ENCODE measurements at regions not wholly inside any gene's neighbourhood (a gene's known extent, or its start where the extent isn't known, plus 50 kb on each side); places are given as distances from the start of the nearest gene placed in this dataset.

DNA sequence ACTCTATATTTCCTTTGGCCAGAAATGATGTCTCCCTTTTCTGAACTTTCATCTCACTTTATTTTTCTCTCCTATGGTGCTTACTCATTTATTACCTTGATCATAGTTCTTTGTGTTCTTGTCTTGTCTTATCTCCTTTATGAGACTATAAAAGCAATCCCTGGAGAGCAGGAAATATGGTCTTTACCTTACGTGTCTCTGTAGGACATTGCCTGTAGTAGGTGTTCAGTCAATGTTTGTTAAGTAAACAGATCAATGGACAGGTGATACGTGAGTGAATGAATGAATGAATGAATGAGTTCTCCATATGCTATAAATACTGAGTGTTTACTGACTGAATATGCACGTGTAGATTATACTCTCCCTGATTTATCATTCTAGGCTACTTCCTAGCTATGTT is 193.7 kb upstream of the HMGA2 start:
- no peak for DNase-seq

DNA sequence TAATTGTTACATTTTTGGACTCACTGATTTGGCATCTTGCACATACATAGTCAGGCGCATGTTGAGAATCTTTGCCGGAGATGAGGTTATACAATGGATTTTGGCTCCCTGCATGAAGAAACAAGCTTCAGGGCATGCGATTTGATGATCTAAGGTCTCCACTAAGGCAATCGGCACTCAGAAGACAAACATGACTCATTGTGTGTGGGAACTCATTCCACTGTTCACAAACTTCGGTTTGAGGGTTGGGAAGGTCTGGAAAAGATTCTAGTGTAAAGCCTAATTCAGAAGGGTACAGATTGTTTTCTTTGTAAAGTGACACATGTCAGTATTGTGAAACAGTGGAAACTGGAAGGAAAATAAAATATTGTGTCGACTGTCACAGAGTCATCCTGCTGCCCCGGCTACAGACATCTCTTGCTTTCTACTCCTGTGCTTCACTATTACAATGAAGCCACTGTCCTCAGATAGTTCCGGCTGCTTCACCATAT is 192.6 kb upstream of the HMGA2 start:
- DNase-seq = no peak

DNA sequence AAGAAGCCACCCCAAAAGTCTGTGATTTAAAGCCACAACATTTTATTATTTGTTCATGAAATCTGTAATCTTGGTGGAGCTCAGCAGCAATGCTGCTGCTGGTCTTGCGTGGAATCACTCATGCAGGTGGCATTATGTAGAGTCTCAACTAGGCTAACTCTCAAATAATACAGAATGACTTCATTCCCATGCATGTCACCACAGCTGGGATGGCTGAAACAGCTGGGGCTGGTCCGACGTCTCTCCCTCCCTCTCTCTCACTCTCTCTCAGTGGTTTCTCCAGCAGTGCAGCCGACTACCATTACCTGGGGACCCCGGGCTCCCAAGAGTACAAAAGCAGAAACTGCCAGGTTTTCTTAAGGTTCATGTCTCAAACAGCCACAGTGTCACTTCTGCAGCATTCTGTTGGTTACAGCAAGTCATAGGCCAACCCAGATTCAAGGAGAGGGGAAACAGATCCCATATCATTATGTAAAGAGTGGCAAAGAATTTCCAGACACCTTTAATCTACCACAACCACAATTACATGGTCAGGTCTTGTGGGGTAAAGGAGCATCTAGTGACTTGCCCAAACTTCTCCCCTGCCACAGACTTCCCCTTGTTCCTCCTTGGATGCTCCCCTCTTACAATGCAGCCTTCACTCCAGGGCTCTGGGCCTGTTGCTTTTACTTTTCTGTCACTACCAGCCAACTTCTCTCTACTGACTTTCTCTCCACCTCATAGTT is 192.0 kb upstream of the HMGA2 start:
- DNase-seq = no peak

DNA sequence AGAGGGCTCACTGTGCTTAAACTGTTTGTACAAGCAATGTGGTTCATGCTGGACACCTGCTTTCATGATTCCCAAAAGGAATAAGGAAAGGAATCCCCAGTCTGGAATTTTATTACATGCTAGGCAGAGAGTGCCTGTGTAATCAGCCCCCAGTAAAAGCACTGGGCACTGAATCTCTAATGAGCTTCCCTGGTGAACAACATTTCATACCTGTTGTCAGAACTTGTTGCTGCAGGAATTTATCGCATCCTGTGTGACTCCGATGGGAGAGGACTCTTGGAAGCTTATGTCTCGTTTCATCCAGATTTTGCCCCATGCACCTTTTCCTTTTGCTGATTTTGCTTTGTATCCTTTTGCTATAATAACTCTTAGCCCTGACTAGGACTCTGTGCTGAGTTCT is 190.2 kb upstream of the HMGA2 start:
- no peak for DNase-seq

DNA sequence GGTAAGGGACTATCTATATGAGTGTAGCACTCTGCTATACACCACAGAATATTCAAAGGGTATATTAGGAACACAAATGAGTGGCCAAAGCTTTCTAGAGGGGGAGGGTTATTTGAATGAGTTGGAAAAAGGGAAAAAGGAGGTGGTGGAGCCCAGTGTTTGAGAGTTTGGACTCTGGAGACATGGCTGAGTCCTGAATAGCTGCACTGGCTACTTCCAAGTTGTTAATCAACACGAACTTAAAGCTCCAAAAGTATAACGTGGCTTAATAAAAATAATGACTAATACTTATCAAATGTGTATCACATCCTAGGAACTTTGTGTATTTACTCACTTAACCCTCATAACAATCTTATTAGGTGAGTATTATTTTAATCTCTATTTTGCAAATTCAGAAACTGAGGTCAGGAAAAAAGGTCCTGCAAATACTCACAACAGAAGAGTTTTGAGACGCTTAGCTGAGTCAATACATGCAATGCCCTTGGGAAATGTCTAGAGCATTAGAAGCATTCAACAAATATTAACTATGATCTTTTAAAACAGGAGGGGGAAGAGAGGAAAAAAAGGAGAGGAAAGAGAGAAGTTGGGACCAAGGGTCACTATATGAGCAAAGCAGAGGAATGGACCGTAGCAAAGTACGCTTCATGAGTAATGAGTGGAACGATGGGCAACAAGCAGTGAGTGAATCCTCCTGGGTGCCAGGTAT is 189.5 kb upstream of the HMGA2 start:
- DNase-seq = no peak

DNA sequence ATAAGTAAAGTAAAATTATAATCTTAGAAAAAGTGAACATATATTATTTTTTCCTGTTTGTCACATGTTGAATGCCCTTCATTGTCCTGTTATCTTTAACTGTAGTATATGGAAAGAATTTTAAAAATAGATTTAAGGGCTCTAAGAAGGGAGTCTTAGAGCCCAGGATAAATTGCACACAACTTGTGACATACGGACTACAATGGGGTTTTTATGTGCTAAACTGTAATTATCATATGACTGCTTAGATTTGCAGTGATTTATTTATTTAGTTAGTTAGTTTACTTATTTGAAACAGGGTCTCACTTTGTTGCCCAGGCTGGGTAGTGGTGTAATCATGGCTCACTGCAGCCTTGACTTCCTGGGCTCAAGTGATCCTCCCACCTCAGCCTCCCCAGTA is 187.8 kb upstream of the HMGA2 start:
- DNase-seq = no peak

DNA sequence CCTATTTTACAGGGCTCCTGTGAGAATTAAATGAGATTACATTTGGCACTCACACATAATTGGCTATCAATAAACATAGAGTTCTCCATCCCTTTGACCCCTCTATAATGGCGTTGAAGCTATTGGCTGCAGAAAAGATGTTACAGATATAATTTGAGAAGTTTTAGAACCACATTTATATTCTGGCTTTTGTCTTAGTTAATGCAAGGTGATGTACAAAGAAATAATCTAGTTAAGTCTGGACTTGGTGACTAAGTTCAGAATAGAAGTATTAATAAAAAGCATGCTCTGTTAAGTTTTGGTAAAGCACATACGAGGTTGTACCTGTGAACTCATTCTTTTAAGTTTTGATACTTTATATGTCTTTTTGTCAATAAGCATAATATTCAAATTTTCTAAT is 187.1 kb upstream of the HMGA2 start:
- DNase-seq = no peak

DNA sequence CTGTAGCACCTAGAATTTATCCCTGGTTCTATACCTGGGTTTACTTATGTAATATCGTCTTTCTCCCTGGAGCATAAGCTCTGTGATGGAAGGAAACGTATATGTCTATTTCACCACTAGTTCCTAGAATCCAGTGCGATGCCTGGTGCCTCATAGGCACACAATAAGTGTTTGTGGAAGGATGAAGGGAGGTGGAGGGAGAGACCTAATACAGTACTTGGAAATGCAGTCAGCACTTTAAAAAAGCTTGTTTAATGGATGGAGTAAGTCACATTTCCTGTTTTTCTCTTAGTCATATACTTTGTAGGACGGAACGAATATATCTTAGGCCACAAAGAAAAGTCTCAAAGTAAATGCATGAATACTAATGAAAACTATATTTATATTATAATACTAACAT is 186.5 kb upstream of the HMGA2 start:
- no peak for DNase-seq

DNA sequence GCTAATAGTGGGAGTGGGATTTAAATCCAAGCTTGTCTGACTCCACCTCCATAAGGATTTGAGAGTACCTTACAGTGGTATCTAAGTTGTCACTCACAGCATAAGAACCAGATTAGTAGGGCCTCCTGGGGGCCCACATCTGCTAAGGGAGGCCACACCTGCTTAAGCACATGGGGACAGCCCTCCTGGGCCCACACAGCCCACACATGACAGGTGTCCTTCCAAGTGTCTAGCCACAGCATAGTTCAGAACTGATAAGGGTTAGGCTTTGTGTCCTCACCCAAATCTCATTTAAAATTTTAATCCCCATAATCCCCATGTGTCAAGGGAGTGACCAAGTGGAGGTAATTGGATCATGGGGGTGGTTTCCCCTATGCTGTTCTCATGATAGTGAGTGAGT is 186.0 kb upstream of the HMGA2 start:
- DNase-seq = no peak

DNA sequence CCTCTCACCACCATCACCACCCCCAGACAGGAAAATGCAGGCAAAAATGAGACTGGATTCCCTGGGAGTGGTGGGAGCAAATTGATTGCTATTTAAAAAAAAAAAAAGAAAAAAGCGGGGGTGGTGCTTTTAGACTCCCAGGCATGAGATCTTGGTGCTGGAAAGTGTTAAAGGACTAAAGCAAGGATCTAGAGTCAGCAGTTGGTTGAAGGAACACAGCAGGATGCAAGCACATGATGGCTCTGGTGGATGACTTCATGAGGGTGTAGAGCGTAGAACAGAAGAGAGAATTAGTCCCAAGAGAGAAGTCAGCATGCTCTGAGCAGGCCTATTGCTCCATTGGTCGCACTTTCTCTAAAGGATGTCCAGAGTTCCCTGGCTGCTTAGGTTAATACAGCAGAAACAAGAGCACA is 183.8 kb upstream of the HMGA2 start:
- DNase-seq = no peak

DNA sequence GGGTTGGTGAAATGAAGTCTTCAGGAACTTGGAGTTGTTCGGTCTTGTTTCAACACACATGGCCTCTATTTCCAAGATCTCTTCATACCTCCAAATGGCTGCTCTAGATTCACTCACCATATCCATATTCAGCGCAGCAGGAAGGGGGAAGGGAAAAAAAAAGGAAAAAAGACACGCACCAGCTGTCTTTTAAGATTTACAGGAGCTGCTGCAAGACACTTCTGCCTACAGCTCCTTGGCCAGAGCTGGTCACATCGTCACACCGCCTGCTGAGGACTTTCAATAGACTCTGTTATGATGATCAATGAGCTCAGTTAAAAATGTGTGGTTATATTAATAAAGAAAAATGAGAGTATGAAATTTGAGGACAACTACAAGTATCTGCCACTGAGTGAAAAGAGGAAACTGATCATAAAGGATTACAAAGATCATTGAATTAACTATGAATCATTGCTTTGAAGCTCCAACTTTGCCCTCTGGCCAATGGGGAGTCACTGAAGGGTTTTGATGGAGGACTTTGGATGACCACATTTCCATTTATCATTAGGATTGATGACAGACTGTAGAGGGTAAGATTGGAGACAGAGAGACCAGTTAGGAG is 182.1 kb upstream of the HMGA2 start:
- DNase-seq = no peak

DNA sequence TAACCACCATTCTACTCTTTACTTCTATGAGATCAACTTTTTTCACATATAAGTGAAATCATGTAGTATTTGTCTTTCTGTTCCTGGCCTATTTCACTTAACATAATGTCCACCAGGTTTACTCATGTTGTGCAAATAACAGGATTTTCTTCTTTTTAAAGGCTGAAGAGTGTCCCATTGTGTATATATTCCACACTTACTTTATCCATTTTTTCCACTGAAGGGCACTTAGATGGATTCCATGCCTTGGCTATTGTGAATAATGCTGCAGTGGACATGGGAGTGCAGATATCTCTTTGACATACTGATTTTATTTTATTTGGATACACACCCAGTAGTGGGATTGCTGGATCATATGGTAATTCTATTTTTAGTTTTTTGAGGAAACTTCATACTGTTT is 181.1 kb upstream of the HMGA2 start:
- no peak for DNase-seq

DNA sequence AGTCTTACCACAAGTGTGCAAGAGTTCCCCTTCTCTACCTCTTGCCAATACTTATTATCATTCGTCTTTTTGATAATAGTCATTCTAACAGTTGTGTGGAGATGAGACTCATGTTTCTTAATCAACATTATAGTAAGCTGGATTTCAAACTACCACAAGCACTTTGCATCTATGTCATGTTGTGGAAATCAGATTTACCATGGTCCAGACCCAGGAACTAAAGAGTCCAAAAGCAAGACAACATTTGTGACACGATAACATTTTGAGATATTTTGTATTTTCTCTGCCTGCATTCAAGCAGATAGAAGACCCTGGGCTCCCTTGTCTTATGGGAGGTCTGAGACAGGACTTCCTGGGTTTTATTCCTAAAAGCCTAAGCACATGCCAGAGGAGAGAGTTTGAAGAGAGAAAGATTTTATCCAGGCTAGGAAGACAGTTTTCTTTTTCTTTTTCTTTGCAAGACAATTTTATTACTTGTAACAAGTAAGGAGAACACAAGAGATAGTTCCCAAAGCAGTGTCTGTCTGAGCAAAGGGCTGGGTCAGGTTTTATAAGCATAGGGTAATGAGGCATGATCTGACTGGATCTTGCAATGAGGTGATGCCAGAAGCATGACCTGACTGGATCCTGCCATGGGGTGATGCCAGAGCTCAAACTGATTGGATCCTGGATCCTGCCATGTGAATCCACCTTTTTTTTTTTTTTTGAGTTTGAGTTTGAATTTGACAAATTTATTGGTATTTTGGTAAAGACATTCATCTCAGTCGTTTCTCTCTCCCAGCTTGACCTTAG is 180.5 kb upstream of the HMGA2 start:
- DNase-seq = no peak

DNA sequence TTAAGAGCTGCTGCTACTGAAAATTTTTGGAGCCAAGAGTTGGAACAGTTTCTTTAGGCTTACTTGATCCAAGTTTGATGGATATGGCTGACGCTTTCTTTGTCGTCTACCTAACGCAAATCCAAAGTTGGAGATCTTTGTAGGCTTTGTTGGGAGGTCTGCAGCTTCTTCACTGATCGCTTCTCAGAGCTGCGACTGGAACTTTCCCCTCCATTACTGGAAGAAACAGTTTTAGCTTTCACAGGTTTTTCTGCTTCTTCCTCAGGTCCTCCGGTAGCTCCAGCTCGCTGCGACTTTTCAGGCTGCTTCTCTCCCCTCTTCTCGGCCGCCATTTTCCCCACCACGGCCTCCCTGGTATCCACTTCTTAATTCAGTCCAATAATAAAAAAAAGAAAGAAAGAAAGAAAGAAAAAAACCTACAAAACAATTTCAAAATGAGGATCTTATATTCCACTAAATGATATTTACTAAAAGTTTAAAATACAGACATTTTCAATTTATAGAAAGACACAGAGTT is 178.1 kb upstream of the HMGA2 start:
- no peak for DNase-seq

DNA sequence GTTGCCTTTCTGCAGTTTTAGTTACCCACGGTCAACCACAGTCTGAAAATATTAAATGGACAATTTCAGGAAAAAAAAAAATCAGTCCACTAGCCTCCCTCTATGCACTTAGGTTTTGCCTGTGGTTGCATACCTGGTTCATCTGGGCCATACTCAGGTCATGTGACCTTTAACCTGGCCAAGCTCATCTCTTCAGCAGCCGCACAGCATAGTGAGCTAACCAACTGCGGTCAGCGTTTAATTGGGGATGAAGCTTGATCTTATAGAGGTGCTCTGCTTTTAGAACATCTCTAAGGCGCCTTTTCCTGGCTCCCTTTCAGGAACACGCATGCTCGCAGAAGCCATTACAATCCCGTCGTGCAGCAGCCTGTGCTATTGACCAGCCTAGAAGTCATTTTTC is 177.2 kb upstream of the HMGA2 start:
- no peak for DNase-seq

DNA sequence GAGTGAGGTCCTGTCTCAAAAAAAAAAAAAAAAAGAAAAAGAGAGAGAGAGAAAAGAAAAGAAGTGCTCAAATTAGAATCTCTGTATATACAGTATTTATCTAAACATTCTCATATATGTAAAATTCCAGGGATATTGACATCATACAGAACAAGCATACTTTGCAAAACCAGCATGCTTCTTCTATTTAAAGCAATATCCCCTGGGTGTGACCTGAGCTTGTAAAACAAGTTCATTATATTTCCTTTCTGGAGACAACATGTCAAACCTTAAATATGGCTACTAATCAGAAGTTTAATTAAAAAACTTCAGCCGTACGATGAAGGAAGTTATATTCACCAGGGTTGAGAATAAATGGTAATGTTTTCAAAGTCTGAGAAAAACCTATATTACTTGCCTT is 175.8 kb upstream of the HMGA2 start:
- DNase-seq = no peak

DNA sequence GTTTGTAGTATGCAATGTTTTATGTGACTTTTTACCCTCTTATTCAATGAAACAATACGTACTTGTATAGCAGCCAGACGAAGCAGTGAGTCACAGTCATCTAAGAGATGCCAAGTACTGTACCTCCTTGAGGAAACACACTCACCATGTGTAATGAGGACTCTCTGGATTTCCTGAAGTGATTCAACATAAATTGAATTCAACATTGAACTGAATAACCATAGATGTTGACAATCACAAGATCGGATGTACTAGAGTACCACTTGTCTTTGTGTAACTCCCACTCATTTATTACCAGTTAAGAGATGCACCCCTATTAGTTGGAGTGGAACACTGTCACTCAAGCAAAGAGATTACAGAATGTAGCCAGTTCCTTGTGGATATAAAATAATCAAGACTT is 175.2 kb upstream of the HMGA2 start:
- no peak for DNase-seq

DNA sequence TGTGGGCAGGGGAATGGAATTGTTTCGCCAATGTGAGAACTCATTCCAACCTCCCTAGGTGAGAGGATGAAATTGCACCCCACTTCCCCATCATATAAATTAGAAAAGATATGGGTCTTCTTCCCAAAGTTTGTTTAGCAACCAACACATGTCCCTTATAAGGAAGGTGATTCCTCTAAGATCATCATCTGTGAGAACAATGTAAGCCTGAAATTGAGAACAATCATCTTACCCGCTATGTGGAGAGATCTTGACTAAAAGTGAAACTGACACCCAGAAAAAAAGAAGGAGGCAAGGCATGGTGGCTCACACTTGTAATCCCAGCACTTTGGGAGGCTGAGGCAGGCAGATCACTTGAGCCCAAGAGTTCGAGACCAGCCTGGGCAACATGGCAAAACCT is 173.2 kb upstream of the HMGA2 start:
- DNase-seq = no peak

DNA sequence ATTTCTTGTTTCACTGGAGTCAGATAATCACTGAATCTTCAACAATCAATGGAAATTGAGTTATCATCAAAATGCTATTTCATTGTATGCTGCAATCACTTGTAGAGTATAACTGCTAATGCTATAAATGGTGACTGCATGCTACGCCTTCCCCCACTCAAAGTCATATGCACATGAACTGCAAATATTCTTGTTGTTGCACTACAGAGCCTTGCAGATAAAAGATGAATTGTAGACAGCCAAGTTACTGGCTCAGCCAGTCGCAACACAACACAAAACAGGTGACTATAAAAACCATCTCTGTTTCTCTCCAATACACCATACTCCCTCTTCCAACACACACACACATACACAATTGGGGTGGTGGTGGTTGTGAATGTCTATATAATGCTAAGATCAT is 171.0 kb upstream of the HMGA2 start:
- no peak for DNase-seq

DNA sequence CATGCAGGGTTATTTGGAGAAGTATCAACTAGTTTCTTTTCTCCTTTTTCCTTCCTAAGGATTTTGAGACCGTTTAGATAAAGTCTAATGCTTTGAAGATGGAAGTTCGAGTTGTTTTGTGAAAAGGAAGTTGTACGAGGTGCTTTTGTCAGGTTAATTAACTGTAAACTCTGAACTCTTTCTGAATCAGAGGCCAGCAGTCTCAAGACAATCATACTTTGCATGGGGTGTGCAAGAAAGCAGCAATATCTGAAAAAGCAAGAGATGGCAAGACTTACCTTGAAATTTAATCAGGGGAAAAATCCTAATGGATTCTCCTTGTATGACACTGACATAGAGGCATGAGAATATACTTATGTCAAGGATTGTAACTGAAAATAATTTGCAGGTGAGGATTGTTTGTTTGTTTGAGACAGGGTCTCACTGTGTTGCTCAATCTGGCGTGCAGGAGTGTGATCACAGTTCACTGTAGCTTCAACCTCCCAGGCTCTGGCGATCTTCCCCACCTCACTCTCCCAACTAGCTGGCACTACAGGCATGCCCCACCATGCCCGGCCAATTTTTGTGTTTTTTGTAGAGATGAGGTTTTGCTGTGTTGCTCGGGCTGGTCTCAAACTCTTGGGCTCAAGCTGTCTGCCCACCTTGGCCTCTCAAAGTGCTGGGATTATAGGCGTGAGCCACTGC is 170.2 kb upstream of the HMGA2 start:
- no peak for DNase-seq

DNA sequence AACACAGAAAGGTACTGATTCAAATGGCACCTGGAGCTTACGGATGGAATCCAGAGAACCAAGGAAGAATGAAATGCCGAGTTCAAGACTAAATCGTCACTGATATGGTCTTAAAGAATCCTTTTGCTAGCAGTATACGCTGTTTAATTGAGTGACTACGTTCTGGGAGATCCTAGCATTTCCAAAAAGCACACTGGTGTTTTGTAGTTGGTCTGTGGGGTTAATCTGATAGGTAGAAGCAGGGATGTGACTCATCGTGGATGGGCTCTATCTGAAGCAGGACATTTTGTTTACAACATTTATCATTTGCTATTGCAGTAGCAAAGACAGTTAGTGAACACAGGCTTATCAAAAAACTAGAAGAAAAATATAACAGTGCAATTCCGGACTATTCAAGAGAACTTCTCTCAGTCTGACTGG is 169.2 kb upstream of the HMGA2 start:
- no peak for DNase-seq

DNA sequence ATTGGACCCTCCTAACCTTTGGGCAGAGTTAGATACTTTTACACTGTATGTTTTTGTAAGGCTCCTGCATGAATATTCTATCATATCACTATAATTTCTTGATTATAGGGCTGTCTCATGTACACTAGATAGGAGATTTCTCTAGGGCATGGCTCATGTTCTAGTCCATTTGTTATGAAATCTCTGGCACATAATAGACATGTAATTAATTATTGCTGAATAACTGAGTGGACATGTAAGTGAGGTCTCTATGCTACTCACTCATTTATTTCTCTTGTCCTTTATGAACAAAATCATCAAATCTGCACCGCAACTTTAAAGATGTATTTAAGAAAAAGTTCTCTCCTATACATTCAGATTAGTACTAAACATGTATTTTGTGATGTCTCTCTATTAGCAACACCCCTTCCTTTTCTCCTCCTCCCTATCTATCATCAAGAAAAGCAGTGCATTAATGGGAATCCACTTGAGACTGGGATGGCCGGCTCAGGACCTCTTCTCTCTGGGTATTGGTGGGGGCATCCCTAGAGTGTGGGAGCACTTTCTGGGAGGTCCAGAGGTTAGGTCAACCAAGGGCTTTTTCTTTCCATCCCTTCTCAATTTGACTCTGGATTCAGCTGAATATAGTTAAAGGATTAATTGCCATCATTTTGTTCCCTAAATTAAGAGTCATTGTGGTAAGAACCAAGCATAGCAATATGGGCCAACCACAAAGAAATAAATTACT is 168.0 kb upstream of the HMGA2 start:
- no peak for DNase-seq

Measured in CD4-positive, alpha-beta T cell treated with Interferon alpha-2 for 1 hour (primary cell).